ENCODE measurements at regions not wholly inside any gene's neighbourhood (a gene's known extent, or its start where the extent isn't known, plus 50 kb on each side); places are given as distances from the start of the nearest gene placed in this dataset.

- no peak for TF ChIP-seq POLR2A (IDR thresholded peaks at IDR 0.05)
- TF ChIP-seq CTCF (IDR thresholded peaks at IDR 0.05) = no peak
These were observed 210.2 kb upstream of the ADCY2 start for GRCh38 chr5:7185742-7186141.
